Iris pigment epithelial cell (primary cell): ENCODE measurements at regions not wholly inside any gene's neighbourhood (a gene's known extent, or its start where the extent isn't known, plus 50 kb on each side); places are given as distances from the start of the nearest gene placed in this dataset.

Source experiments
- DNase-seq: peaks from one replicate; pipeline ENCODE4 v3.0.0-alpha.2; 2011; ENCODE audit warnings: low read depth

GRCh38 chr14:49971156-49972130, 78.6 kb downstream of the ARF6 start:
- peak; percentile 56 for DNase-seq

GRCh38 chr14:49972131-49972671, 79.3 kb downstream of the ARF6 start:
- DNase-seq, result peak; percentile 74

DNA sequence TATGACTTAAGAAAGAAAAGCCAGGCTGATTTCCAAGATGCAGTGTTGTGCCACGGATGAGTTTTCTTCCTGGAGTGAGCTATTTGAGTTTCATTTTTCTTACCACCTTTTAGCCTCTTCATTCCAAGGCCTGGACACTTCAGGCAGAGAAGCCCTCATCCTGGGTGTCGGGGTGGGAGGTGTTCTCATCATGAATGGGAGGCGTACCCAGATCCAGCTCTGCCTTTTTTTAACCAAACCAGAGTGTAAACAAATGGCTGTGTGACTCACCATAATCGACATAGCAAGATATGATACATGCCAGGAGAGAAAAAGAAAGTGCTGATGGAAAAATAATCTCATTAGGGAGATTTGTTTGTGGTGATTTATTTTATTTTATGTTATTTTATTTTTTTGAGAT, 79.9 kb downstream of the ARF6 start:
- peak; percentile 96 for DNase-seq

GRCh38 chr14:49975276-49975675, 82.4 kb downstream of the ARF6 start:
- DNase-seq, result peak; percentile 96

DNA sequence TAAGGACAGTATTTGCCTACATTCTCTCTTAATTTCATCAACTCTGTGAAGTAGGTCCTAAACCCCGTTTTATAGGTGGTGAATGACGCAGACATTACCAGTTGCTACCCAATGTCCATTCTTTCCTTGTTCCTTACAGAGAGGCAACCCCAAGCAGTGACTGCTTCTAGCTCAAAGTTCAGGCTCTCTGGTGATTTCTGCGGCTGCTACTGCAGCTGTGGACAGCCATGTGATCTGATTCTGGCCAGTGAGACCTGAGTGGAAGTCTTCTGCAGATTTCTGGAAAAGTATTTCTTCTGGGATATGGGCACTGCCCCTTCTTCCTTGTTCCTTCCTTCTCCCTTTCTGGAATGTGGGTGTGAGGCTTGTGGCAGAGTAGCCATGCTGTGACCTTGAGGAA, 82.9 kb downstream of the ARF6 start:
- peak; percentile 47 for DNase-seq

DNA sequence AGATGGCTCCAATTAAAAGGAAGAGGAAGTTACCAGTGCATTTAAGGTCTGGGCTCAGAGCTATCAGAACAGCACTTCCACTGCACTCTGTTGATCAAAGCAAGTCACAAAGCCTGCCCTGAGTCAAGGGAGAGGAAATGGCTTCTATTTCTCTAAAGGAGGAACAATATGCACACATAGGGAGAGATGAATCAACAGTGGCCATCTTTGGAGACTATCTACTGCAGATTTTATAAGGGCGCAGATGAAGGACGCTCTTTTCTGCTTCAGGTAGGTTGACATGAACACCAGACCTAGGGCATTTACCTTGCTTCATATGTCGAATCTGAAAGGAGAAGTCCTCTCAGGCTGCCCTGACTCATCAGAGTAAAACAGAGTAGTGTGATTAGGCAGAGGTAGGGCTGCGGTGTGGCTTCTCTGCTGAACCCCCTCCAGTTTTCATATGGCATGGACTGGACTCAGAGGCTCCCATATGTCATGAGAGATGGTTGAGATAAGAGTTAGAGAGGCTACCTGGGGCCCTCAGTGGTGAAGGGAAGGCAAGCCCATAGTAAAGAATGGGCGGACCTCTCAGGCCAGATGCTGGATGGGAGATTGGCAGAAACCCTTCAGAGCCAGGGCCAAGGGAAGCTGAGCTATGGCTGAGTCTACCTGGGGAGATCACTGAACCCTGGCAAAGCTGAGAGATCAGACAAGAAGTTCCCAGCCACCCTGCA, 84.4 kb downstream of the ARF6 start:
- DNase-seq, result no peak

GRCh38 chr14:49980027-49980426, 87.1 kb downstream of the ARF6 start:
- no peak for DNase-seq

GRCh38 chr14:49982082-49982481, 89.2 kb downstream of the ARF6 start:
- peak; percentile 75 for DNase-seq

- DNase-seq, result peak; percentile 97
Measured at GRCh38 chr14:49982501-49982951, 89.6 kb downstream of the ARF6 start.

GRCh38 chr14:49984424-49984823, 91.5 kb downstream of the ARF6 start:
- DNase-seq, result peak; percentile 86

DNA sequence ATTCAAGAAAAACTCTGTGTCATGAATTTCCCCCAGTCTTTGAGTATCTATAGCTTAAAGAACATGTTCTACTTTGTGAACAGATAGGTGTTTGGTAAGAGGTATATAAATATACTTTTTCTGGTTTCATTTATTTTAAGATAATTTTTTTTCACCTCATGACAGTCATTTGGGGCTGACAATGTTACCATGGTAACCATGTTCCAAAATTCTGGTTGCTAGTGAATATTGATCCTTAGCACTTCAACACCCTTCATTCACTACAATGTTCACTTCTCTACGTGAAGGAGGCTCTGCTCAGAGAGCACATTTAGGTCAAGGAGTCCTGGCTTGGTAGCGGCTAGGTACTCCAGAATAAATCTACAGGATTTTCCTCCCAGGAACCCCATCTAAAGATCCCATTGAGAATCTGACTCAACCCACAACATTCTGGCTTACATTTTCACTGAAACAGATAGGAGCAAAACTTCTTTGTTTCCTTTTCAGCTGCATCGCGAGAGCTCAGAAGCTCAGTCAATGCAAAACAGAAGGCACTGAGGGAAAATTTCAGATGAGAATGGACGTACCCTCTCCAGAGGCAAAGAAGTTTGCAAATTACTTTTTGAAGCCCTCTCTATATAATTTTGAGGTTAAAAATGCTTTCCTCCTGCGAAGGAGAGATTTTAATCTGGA, 93.6 kb downstream of the ARF6 start:
- peak; percentile 69 for DNase-seq

DNA sequence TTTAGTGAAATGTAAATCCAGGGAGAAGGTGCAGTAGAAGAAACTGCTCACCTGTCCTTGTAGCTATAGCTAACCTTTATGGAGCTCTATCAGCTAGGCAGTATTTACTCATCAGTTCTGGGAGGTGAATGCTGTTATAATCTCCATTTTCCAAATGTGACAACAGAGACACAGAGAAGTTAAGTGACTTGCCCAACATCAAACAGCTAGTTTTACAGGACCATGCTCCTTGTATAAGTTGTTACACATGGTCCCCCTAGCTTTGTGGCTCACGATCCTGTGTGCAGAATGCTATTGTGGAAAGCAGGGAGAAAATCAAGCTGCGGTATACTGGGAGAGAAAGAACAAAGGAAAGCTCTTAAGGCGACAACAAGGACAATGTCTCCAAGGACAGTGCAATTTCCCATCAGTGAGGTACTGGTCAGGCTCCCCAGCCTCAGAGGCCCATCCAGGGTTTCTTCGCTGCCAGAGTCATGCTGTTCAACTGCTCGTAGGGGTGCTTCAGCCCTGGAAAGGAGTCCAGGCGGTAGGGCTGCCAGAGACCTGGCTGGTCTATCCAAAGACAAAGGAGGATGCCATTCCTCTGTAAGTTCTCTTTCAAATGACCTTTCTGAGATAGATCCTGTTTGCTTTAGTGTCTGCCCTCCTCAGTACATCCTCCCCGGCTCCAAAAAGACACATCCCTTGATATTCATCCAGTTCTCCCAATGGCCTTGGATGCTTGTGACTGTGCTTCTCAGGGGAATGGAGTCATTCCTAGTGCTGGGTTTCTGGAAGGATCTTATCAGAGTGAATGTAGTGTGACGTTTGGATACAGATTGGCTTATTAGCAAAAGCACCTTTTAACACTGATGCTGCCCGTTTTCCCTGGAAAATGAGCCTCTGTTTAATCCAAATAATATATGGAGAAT, 95.5 kb downstream of the ARF6 start:
- no peak for DNase-seq

DNA sequence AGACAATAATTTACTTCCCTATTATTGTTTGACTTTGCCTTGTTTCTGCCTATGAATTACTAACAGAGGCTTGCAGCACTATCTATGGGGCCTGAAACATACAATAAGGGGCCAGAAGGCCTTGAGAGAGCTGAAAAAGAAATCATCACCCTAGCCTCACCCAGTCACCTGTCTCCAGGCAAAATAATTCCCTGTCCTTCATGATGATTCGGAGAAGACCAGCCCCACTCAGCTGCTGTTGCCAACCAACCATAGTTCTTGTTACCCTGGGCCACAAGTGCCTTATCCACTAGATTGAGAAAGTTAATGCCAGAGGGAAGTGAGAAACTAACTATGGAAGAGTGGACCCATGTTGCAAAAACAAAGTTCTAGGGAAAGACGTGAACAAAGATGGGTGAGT, 97.1 kb downstream of the ARF6 start:
- DNase-seq, result no peak

DNA sequence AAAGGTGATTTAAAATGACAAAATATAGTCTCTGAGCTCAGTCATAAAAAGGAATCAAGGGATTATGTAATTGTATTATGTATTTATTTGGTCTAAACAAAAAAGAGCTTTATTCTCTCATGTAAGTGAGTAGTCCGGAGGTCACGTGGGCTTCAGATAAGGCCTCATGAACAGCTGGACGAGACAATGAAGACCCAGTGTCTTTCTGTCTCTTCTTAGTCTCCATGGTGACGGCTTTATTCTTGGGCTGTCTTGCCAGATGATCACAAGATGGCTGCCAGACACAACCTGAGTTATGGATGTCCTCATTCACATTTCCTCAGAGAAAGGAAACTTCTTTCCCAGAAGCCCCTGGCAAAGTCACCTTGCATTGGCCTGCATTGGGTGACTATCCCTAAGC, 98.6 kb downstream of the ARF6 start:
- DNase-seq, result no peak

GRCh38 chr14:49992036-49992435, 99.2 kb downstream of the ARF6 start:
- DNase-seq, result no peak

- DNase-seq, result no peak
Measured at GRCh38 chr14:49992448-49992847, 99.6 kb downstream of the ARF6 start.

DNA sequence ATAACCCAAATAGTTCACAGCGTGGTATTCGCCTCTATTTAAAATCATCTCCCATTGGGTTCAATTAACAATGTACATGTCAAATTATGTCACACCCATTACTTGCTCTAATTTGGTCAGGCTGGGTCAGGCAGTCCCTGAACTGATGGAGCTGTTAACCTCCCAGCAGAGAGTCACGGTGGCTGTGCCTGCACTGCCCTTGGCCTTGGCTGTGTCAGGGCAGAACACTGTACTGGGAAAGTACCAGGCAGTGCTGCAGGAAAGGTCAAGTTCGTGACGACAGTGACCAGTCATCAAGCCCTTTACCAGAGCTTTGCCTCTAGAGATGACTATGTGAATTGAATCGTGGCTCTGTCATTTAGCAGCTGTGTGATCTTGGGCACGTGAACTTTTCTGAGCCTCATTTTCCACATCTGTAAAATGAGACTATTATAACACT, 100.0 kb downstream of the ARF6 start:
- DNase-seq, result peak; percentile 71

GRCh38 chr14:49993565-49993964, 100.7 kb downstream of the ARF6 start:
- DNase-seq, result no peak

- peak; percentile 68 for DNase-seq
Measured at GRCh38 chr14:49994951-49995561, 102.2 kb downstream of the ARF6 start.

- no peak for DNase-seq
Measured at GRCh38 chr14:49997991-49998390, 105.1 kb downstream of the ARF6 start.
